ENCODE measurements at regions not wholly inside any gene's neighbourhood (a gene's known extent, or its start where the extent isn't known, plus 50 kb on each side); places are given as distances from the start of the nearest gene placed in this dataset.
"Not testable (repeated sequence)": the region's sequence is repeated elsewhere in the genome, so short reads cannot be mapped to it uniquely, and the experiment has no call there.

DNA sequence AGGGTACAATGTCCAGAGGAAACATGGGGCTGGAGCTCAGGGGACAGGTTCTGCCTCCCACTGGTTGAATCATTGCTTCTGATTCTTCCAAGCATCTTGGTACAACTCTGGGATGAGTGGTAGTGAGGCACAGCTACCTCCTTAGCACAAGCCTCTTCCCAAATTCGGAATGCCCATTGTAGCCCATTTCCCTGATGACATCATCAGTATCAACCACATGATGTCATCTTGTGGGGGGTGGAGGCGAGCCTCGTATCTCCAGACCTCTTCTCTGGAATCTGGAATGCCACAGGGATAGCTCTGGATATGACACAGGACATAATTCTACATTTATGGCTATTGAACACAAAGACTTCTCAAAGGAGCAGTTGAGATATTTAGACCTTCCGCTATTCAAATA is 715.2 kb downstream of the RNF144A start:
- DNase-seq (ENCODE audit: low read depth, low spot score), result no peak

GRCh38 chr2:7633566-7634153 is 716.4 kb downstream of the RNF144A start:
- DNase-seq (ENCODE audit: low read depth, low spot score), result no peak

GRCh38 chr2:7634409-7634808 is 717.2 kb downstream of the RNF144A start:
- no peak for DNase-seq (ENCODE audit: low read depth, low spot score)

DNA sequence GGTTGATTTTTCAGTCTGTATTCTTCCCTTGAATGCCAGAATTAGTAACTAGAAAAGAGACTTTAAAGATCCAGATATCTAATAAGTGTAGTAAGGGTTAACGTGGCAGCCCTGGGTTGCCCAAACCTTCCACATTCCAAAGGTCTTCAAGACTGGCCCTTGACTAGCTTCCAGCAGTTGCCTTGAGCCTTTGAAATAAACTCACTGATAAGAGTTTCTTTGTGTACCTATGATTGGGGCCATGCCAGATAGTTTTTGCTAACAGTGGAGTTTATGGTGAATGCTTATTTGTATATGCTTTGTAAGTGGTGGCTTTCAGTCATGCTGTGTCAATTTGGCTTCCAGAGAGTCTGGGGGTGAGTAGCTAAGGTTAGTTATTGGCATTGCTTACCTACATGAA is 722.3 kb downstream of the RNF144A start:
- DNase-seq (ENCODE audit: low read depth, low spot score), result no peak

DNA sequence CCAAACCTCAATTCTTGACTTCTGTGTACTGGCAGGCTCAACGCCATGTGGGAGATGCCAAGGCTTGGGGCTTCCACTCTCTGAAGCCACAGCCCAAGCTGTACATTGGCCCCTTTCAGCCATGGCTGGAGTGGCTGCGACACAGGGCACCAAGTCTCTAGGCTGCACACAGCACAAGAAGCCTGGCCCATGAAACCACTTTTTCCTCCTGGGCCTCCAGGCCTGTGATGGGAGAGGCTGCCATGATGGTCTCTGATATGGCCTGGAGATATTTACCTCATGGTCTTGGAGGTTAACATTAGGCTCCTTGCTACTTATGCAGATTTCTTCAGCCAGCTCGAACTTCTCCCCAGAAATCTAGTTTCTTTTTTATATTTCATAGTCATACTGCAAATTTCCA is 724.1 kb downstream of the RNF144A start:
- DNase-seq (ENCODE audit: low read depth, low spot score), result not testable (repeated sequence)

DNA sequence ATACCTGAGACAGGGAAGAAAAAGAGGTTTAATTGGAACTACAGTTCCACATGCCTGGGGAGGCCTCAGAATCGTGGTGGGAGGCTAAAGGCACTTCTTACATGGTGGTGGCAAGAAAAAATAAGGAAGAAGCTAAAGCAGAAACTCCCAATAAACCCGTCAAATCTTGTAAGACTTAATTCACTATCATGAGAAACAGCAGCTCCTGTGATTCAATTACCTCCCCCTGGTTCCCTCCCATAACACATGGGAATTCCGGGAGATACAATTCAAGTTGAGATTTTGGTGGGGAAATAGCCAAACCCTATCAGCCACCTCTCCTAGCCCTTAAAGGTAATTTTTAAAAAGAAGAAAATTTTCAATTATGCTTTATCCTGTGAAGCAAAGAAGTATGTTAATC is 728.8 kb downstream of the RNF144A start:
- DNase-seq (ENCODE audit: low read depth, low spot score), result no peak

- DNase-seq (ENCODE audit: low read depth, low spot score), result no peak
These were observed 729.4 kb downstream of the RNF144A start for GRCh38 chr2:7646661-7647060.

GRCh38 chr2:7648221-7648795 is 731.1 kb downstream of the RNF144A start:
- DNase-seq (ENCODE audit: low read depth, low spot score), result no peak

GRCh38 chr2:7649461-7650228 is 732.4 kb downstream of the RNF144A start:
- no peak for DNase-seq (ENCODE audit: low read depth, low spot score)

DNA sequence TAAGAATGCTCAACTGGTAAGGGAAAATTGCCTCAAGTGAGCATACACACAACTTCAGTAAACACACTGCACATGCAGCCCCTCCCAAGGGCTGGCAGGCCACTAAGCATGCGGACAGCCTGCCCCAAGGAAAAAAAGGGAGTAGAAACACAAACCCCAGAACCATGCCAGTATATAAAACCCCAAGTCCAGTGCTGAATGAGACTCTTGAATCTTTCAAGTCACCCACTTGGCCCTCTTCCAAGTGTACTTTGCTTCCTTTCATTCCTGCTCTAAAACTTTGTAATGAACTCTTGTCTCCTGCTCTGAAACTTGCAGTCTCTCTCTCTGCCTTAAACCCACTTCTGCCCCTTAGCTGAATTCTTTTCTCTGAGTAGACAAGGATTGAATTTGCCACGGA is 736.4 kb downstream of the RNF144A start:
- DNase-seq (ENCODE audit: low read depth, low spot score), result no peak

- DNase-seq (ENCODE audit: low read depth, low spot score), result no peak
These were observed 738.4 kb downstream of the RNF144A start for GRCh38 chr2:7655629-7656028.

- not testable (repeated sequence) for DNase-seq (ENCODE audit: low read depth, low spot score)
These were observed 740.3 kb downstream of the RNF144A start for GRCh38 chr2:7657526-7657925.

DNA sequence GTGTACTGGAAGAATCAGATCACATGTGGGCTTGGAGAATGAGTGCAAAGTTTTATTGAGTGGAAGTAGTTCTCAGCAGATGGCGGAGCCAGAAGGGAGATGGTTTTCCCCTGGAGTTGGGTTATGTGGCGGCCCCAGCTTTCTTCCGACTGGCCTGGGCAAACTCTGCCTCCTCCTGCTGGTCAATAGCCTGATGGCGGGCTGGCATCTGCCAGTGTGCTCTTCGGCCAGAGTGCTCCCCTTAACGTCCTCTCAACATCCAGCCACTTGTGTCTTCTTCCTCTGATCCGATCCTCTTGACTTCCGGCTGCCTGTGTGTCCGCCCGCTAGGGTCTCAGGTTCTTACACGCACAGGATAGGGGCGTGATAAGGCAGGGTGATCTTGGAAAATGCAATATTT is 741.3 kb downstream of the RNF144A start:
- no peak for DNase-seq (ENCODE audit: low read depth, low spot score)

GRCh38 chr2:7660816-7661215 is 743.6 kb downstream of the RNF144A start:
- no peak for DNase-seq (ENCODE audit: low read depth, low spot score)

DNA sequence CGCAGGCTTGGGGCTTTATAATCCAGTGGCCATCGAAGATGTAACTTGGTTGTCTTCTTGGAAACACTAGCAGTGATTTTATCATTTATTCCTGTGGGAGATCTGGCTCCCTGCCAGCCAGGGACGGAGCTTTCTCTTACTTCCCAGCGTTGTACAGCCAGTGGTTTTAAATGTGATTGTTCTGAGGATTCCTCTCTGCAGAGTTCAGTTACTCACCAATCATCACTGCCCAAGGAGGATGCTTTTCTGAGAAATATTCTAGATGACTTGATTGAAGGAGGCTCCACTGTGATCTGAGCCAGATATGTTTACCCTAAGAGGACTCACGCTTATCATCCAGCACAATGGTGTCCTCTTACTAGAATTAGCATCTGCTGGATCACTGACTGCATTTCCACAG is 744.3 kb downstream of the RNF144A start:
- no peak for DNase-seq (ENCODE audit: low read depth, low spot score)

GRCh38 chr2:7665880-7666279 is 748.7 kb downstream of the RNF144A start:
- no peak for DNase-seq (ENCODE audit: low read depth, low spot score)

GRCh38 chr2:7666596-7667259 is 749.5 kb downstream of the RNF144A start:
- DNase-seq (ENCODE audit: low read depth, low spot score), result no peak

DNA sequence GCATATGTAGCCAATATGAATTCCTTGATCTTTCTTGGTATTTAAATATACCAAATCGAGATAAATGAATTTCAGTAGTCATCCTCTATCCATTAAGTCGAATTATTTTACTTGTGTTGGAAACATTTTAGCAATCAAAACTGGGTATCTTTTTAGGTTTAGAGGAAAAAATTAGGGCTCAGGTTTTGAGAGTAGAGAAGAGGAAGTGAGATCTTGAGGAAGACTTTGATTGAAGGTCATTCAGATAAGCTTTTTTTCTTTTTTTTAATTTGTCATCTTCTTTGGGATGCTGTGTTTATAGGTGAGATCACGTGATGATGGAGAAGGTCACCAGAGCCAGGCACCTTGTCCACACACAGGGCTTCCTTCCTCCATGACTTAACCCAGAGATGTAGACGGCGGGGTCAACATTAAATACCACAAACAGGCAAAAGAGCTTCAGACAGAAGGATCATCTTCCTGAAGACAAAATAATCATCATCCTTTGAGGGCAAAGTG is 750.1 kb downstream of the RNF144A start:
- no peak for DNase-seq (ENCODE audit: low read depth, low spot score)

DNA sequence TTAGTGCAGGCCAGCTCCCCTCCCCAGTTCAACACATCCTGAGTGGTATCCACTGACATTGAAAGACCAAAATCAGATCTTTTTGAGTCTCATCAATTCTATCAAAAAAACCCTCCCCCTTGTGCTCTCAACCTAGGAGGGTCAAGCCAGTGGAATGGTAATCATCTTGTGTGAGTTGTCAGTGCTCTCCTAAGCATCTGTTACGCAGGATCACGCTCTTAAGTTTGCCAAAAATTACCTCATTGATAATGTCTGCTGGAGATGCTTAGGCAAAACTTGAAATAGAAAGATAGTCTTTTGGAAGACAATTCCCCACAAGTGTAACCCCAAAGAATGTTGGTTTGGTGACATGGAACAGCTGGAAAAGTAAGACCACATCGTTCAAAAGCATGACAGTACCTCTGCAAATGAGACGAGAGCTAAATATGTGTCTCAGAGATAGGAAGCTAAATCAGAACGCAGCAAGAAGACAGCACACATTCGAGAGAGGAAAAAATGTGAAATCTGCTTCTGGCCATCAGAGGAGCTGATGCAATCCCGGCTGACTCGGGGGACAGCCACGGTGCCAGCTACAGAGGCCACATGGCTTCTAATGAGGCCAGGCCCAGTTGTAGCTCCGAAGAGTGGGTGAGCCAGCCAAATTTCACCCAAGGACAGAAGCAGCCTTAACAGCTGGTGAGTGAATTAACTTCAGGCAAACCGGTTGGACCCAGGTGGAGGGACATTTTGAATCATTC is 753.9 kb downstream of the RNF144A start:
- DNase-seq (ENCODE audit: low read depth, low spot score), result no peak

DNA sequence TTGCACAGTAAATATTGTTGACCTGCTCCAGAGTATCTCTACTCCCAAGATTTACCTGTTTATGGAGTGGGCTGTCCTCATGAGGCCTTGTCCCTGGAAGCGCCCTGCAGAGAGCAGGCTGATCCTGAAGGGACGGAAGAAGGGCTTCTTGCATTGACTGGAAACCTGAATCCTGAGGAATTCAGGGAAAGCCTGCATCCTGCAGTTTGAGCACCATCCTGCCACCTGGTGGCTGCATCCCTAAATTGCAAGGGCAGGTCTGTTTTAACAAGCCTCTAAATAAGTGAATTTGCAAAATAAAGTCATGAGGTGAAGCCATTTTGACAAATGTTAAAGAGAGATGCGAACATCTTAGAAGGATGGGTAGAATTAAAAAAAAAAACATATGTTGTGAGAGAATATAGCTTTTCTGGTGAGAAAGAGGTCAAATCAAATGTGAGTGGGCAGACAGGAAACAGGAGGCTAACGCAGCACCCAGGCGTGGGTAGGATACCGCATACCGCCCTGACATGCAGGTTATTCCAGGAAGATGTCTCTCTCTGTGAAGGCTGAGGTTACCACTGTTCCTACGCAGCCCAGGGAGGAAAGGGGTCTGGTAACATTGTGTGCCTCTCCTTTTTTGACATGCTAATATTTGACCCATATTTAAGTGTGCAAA is 754.9 kb downstream of the RNF144A start:
- peak; percentile 83 for DNase-seq (ENCODE audit: low read depth, low spot score)

GRCh38 chr2:7672685-7673071 is 755.5 kb downstream of the RNF144A start:
- no peak for DNase-seq (ENCODE audit: low read depth, low spot score)

All from iPS DF 19.7 (cell line).